Memory B cell (primary cell): ENCODE measurements at regions not wholly inside any gene's neighbourhood (a gene's known extent, or its start where the extent isn't known, plus 50 kb on each side); places are given as distances from the start of the nearest gene placed in this dataset.
"Not testable (repeated sequence)": the region's sequence is repeated elsewhere in the genome, so short reads cannot be mapped to it uniquely, and the experiment has no call there.

Experiments used
- ATAC-seq: fragments of 150-1000 bp; cut with Tn5 transposase; 2 replicates; pipeline ENCODE4 v1.10.0; 2021; ENCODE audit warnings: low read depth, mild to moderate bottlenecking, moderate library complexity
- DNase-seq, 2 donors: peaks; one replicate each; pipeline ENCODE4 v3.0.0; 2022; ENCODE audit warnings: low spot score in 2 of 2
- H3K27ac Mint-ChIP-seq: one replicate; pipeline ENCODE4 v1.8.0; 2022; ENCODE audit warnings: mild to moderate bottlenecking, moderate library complexity, mixed read lengths
- H3K27me3 Mint-ChIP-seq: one replicate; pipeline ENCODE4 v1.8.0; 2022; ENCODE audit warnings: mixed read lengths
- H3K36me3 Mint-ChIP-seq: one replicate; pipeline ENCODE4 v1.8.0; 2022; ENCODE audit warnings: mild to moderate bottlenecking, mixed read lengths
- H3K4me1 Mint-ChIP-seq: one replicate; pipeline ENCODE4 v1.8.0; 2022; ENCODE audit warnings: mixed read lengths
- H3K4me3 Mint-ChIP-seq: one replicate; pipeline ENCODE4 v1.8.0; 2022; ENCODE audit warnings: mild to moderate bottlenecking, moderate library complexity, mixed read lengths
- H3K9me3 Mint-ChIP-seq: one replicate; pipeline ENCODE4 v1.8.0; 2022; ENCODE audit warnings: mixed read lengths

DNA sequence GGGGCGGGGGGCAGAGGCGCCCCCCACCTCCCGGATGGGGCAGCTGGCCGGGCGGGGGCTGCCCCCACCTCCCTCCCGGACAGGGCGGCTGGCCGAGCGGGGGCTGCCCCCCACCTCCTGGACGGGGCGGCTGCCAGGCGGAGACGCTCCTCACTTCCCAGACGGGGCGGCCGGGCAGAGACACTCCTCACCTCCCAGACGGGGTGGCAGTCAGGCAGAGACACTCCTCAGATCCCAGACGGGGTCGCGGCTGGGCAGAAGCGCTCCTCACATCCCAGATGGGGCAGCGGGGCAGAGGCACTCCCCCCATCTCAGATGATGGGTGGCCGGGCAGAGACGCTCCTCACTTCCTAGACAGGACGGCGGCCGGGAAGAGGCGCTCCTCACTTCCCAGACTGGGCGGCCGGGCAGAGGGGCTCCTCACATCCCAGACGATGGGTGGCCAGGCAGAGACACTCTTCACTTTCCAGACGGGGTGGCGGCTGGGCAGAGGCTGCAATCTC, 240.1 kb downstream of the NPIPA7 start:
- not testable (repeated sequence) for H3K4me1 Mint-ChIP-seq, H3K27ac Mint-ChIP-seq, H3K36me3 Mint-ChIP-seq, DNase-seq, H3K4me3 Mint-ChIP-seq, H3K9me3 Mint-ChIP-seq, H3K27me3 Mint-ChIP-seq, ATAC-seq

DNA sequence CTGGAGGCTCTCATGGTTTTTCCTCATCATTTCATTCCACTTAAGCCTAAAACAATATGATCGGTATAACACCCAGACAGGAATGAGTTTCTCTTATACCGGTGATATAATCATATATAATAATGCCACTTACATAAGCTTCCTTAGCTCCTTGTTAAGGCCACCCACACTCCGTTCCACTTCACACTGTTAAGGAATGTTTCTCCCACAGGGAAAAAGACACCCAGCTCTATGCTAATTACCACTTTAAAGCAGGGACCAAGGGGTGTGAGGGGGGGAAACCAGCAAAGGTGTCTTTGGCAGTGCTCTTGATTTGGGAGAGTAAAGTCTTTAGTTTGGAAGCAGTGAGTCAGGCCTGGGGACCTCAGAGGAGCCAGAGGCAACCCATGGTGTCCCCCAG, 245.4 kb downstream of the NPIPA7 start:
- ATAC-seq, H3K4me3 Mint-ChIP-seq, H3K27me3 Mint-ChIP-seq, H3K36me3 Mint-ChIP-seq, H3K9me3 Mint-ChIP-seq, H3K4me1 Mint-ChIP-seq, DNase-seq, H3K27ac Mint-ChIP-seq: not testable (repeated sequence)

DNA sequence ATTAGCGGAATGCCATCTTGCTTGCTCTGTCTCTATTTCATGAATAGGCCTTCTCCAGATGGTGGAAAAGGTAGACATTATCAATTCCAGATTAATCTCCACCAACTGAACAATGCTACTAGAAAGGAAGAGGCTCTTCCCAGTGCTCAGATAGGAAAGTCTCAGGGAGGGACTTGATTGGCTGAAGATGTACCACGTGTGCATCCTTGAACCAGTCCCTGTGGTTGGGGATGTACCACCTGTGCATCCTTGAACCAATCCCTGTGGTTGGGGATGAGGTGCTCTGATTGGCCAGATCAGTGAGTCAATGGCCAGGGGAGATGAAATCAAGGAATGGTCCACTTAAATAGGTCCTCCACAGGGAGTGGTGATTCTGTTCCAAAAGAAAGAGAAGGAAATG, 246.2 kb downstream of the NPIPA7 start:
- ATAC-seq, H3K4me3 Mint-ChIP-seq, H3K36me3 Mint-ChIP-seq, H3K9me3 Mint-ChIP-seq, H3K27ac Mint-ChIP-seq, H3K27me3 Mint-ChIP-seq, H3K4me1 Mint-ChIP-seq, DNase-seq: not testable (repeated sequence)

DNA sequence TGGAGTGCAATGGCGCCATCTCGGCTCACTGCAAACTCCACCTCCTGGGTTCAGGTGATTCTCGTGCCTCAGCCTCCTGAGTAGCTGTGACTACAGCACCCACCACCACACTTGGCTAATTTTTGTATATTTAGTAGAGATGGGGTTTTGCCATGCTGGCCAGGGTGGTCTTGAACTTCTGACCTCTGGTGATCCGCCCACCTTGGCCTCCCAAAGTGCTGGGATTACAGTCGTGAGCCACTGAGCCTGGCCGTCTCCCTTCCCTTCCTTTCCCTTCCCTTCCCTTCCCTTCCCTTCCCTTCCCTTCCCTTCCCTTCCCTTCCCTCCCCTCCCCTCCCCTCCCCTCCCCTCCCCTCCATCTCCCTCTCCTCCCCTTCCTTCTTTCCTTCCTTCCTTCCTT, 248.9 kb downstream of the NPIPA7 start:
- H3K4me1 Mint-ChIP-seq, H3K36me3 Mint-ChIP-seq, ATAC-seq, H3K27me3 Mint-ChIP-seq, DNase-seq, H3K9me3 Mint-ChIP-seq, H3K4me3 Mint-ChIP-seq, H3K27ac Mint-ChIP-seq: not testable (repeated sequence)

DNA sequence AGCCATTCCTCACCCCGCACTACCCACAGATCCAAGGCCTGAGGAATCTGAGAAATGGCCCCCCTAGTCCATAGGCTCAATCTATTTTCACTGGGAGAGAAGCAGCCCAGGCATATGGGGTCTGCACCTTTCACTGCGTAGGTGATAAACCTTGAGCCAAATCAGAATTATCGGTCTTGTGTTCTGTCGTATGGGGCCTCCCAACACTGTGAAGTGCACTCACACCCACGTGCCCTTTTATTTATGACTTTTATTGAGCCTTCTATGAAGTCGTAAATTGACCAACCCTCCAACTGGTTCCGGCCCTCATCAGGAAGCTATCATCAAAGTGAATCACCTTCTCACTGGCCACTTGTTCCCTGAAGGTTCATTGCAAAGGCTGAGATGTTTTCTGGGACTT, 259.3 kb downstream of the NPIPA7 start:
- not testable (repeated sequence) for ATAC-seq, H3K9me3 Mint-ChIP-seq, H3K36me3 Mint-ChIP-seq, H3K27me3 Mint-ChIP-seq, H3K4me1 Mint-ChIP-seq, H3K27ac Mint-ChIP-seq, DNase-seq, H3K4me3 Mint-ChIP-seq

DNA sequence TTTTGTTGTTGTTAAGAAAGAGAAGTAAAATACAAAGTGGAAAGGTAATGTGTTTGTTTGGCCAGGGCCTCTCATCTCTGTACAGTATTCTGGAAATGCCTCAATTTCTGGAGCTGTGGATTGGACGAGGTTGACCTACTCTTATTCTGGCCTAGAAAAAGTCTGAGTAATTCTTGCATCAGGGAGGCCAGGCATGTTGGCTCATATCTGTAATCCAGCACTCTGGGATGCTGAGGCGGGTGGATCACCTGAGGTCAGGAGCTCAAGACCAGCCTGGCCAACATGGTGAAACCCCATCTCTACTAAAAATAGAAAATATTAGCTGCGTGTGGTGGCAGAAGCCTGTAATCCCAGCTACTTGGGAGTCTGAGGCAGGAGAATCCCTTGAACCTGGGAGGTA, 259.8 kb downstream of the NPIPA7 start:
- not testable (repeated sequence) for H3K4me1 Mint-ChIP-seq, H3K27me3 Mint-ChIP-seq, H3K36me3 Mint-ChIP-seq, H3K27ac Mint-ChIP-seq, ATAC-seq, DNase-seq, H3K4me3 Mint-ChIP-seq, H3K9me3 Mint-ChIP-seq

DNA sequence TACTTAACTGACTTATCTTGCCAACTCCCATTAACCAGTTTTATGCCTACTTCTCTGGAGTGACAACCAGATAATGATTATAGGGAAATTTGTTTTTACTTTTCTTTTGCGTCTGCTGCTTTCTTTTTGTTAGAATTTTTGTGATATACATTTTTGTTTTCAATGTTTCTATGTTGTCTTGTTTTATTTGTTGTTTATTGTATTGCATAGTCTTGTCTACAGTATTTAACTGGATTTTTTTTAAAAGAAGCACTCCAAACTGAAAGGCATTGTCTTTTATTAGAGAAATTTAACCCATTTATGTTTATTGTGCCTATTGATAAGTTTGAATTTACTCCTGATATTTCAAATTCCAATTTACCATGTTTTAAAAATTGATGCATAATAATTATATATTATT, 264.9 kb downstream of the NPIPA7 start:
- not testable (repeated sequence) for H3K27ac Mint-ChIP-seq, H3K36me3 Mint-ChIP-seq, H3K27me3 Mint-ChIP-seq, DNase-seq, H3K9me3 Mint-ChIP-seq, H3K4me3 Mint-ChIP-seq, H3K4me1 Mint-ChIP-seq, ATAC-seq

DNA sequence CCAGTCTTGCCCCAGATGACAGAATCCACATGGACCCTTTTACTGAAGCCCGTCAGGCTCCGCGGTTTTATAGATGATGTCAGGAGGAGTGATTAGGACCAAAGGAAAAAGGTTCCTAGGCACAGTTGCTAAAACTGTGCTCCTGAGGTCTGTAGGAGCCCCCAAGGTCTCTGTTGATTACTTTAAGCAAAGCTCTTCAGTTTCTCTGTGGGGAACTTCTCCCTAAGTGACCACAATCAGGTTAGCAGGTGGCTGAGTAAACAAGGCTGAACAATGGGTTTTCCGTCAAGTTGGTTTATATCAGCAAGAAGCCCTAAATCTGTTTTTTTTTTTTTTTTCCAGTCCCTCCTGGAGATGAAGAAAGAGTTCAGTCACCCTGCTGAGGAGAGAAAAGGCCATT, 269.1 kb downstream of the NPIPA7 start:
- not testable (repeated sequence) for H3K27me3 Mint-ChIP-seq, H3K27ac Mint-ChIP-seq, H3K4me1 Mint-ChIP-seq, H3K4me3 Mint-ChIP-seq, H3K36me3 Mint-ChIP-seq, ATAC-seq, H3K9me3 Mint-ChIP-seq, DNase-seq

DNA sequence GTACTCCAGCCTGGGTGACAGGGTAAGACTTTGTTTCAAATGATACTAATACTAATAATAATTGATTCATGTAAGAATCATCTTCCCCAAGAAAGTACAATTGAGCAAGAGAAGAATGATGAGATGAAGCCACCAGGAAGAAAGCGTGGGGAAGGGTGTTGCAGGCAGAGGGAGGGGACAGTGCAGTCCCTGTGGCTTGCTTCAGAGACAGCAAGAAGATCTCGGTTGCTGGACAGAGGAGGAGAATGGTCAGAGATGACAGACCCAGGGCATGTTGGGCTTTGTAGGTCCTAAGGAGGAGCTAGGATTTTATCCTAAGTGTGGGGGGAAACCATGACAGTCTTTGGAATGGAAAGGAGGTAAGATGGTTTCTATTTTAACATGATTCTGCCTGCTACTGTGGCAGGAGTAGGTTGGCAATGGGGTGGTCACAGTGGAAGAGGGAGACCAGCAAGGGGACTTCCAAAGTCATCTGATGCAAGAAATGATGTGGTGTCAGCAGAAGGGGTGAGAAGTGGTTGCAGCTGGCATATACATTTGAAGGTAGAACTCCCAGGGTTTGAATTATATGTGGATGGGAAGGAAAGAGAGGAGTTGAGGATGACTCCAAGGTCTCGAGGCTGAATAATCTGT, 293.4 kb downstream of the NPIPA7 start:
- DNase-seq, H3K4me1 Mint-ChIP-seq, H3K4me3 Mint-ChIP-seq, H3K27ac Mint-ChIP-seq, ATAC-seq, H3K27me3 Mint-ChIP-seq, H3K36me3 Mint-ChIP-seq, H3K9me3 Mint-ChIP-seq: not testable (repeated sequence)

DNA sequence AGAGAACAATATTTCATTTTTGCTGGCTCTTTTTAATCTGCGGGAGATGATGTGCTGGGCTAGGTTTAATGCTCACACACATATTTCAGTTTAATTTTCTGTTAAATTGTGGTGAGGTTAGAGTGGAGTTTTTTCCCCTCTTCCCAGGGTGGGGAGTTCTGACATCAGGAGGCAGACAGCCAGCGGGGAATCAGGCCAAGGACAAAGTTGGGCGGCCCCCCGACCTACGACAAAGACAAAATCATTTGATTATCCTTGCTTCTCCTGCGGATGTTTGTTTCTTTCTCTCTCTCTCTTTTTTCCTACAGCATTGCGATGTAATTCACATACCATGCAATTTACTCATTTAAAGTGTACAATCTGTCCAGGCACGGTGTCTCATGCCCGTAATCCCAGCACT, 295.9 kb downstream of the NPIPA7 start:
- H3K36me3 Mint-ChIP-seq, DNase-seq, H3K27ac Mint-ChIP-seq, H3K27me3 Mint-ChIP-seq, H3K4me3 Mint-ChIP-seq, H3K9me3 Mint-ChIP-seq, ATAC-seq, H3K4me1 Mint-ChIP-seq: not testable (repeated sequence)

DNA sequence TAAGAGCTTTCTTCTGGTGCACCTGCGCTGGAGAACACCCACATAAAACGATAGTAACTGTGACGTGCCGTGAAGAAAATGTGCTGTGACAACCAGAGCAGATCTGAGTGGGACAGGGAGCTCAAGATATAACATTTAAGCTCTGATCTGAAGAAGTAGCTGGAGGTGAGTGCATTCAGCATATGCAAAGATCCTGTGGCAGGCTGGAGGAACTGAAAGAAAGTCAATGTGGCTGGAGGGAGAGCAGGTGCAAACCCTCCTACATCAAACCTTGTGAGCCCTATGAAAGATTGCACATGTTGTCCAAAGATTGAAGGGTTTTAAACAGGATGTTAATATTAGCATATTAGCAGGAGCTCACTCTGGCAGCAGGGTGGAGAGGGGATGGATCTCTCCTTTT, 342.9 kb downstream of the NPIPA7 start:
- DNase-seq, H3K9me3 Mint-ChIP-seq, H3K27ac Mint-ChIP-seq, ATAC-seq, H3K4me1 Mint-ChIP-seq, H3K4me3 Mint-ChIP-seq, H3K27me3 Mint-ChIP-seq, H3K36me3 Mint-ChIP-seq: not testable (repeated sequence)

DNA sequence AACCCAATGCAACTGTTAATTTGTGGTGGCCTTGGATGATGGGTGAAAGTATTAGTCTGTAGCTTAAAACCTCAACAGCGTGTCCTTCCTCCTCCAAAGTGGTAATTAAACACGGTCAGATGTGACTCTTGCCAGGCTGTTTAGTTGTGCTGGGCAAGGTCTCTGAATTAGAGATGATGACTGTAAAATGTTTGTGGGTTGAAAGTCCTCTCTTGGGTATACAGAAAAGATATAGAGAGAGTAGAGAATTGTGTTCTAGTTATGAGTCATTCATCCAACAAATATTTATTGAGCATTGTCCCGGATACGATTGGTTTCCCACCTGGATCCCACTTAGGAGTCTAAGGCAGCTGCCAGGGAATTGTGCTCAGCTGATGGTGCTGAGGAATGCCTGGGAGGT, 343.7 kb downstream of the NPIPA7 start:
- not testable (repeated sequence) for DNase-seq, ATAC-seq, H3K4me3 Mint-ChIP-seq, H3K4me1 Mint-ChIP-seq, H3K27ac Mint-ChIP-seq, H3K9me3 Mint-ChIP-seq, H3K27me3 Mint-ChIP-seq, H3K36me3 Mint-ChIP-seq

DNA sequence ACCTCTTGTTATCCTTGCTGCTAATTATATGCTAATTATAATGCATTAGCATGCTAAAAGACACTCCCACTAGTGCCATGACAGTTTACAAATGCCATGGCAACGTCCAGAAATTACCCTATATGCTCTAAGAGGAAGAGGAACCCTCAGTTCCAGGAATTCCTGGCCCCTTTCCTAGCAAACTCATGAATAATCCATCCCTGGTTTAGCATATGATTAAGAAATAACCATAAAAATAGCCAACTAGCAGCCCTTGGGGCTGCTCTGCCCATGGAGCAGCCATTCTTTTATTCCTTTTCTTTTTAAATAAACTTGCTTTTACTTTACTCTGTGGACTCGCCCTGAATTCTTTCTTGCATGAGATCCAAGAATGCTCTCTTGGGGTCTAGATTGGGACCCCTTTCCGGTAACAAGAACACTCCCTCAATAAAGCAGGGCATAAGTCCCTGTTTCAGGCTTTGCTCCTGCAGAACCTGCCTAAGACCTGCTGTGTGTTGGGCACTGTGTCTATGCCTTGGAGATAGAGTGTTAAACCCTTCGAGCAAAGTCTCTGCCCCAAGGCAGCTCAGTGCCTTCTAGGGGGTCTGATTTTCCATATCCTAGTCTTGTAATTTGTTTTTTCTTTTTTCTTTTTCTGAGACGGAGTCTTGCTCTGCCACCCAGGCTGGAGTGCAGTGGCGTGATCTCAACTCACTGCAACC, 345.0 kb downstream of the NPIPA7 start:
- H3K9me3 Mint-ChIP-seq, DNase-seq, H3K27me3 Mint-ChIP-seq, H3K36me3 Mint-ChIP-seq, H3K4me3 Mint-ChIP-seq, H3K4me1 Mint-ChIP-seq, ATAC-seq, H3K27ac Mint-ChIP-seq: not testable (repeated sequence)

DNA sequence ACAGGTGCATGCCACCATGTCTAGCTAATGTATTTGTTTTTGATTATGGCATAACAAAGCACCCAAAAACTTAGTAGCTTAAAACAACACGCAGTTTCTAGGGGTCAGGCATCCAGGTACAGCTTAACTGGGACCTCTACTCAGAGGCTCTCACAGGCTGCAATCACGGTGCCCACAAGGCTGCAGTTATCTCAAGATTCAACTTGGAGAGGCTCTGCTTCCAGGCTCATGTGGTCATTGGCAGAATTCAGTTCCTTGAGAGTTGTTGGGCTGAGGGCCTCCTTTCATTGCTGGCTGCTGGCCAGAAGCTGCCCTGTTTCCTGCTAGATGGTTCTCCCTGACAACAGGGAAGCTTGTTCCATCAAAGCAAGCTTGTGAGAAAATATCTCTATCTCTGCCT, 348.1 kb downstream of the NPIPA7 start:
- DNase-seq, ATAC-seq, H3K27ac Mint-ChIP-seq, H3K36me3 Mint-ChIP-seq, H3K4me1 Mint-ChIP-seq, H3K4me3 Mint-ChIP-seq, H3K9me3 Mint-ChIP-seq, H3K27me3 Mint-ChIP-seq: not testable (repeated sequence)

DNA sequence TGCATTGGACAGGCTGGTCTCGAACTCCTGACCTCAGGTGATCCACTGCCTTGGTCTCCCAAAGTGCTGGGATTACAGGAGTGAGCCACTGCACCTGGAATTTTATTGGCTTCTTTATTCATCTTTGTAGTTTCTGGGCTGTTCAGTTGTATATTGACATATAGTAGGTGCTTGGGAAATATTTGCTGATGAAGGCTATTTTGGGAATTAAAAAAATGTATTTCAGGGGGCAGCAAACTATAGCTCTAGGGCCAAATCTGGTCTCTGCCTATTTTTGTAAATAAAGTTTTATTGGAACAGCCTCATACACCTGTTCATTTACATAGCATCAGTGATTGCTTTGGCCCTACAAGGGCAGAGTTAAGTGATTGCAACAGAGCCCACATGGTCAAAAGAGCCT, 363.6 kb downstream of the NPIPA7 start:
- not testable (repeated sequence) for H3K4me3 Mint-ChIP-seq, H3K9me3 Mint-ChIP-seq, H3K36me3 Mint-ChIP-seq, H3K4me1 Mint-ChIP-seq, ATAC-seq, H3K27me3 Mint-ChIP-seq, DNase-seq, H3K27ac Mint-ChIP-seq
